Activated naive CD4-positive, alpha-beta T cell (primary cell): ENCODE measurements at regions not wholly inside any gene's neighbourhood (a gene's known extent, or its start where the extent isn't known, plus 50 kb on each side); places are given as distances from the start of the nearest gene placed in this dataset.

Source experiments
- DNase-seq, 4 experiments: peaks; one replicate each; lab custom pipeline; 2025; lab: John Stamatoyannopoulos, UW

GRCh38 chr17:79192503-79193351 lies 118.1 kb downstream of the ENGASE start:
- DNase-seq, result no peak

GRCh38 chr17:79191270-79191934 lies 116.8 kb downstream of the ENGASE start:
- no peak for DNase-seq

GRCh38 chr17:79189305-79189704 lies 114.7 kb downstream of the ENGASE start:
- DNase-seq, result no peak

- no peak for DNase-seq
Observed at GRCh38 chr17:79188685-79189084, 114.1 kb downstream of the ENGASE start.

GRCh38 chr17:79188048-79188447 lies 113.4 kb downstream of the ENGASE start:
- DNase-seq, result no peak

GRCh38 chr17:79187186-79187585 lies 112.6 kb downstream of the ENGASE start:
- no peak for DNase-seq

- no peak for DNase-seq
Observed at GRCh38 chr17:79186406-79186805, 111.8 kb downstream of the ENGASE start.

GRCh38 chr17:79185671-79186070 lies 111.0 kb downstream of the ENGASE start:
- no peak for DNase-seq

- no peak for DNase-seq
Observed at GRCh38 chr17:79184219-79184618, 109.6 kb downstream of the ENGASE start.

- DNase-seq, result no peak
Observed at GRCh38 chr17:79183293-79184158, 108.9 kb downstream of the ENGASE start.

- no peak for DNase-seq
Observed at GRCh38 chr17:79183043-79183292, 108.3 kb downstream of the ENGASE start.

- DNase-seq, result no peak
Observed at GRCh38 chr17:79182176-79183042, 107.8 kb downstream of the ENGASE start.

- no peak for DNase-seq
Observed at GRCh38 chr17:79180358-79181005, 105.9 kb downstream of the ENGASE start.

GRCh38 chr17:79179334-79179733 lies 104.7 kb downstream of the ENGASE start:
- DNase-seq, result no peak

- no peak for DNase-seq
Observed at GRCh38 chr17:79177877-79178276, 103.3 kb downstream of the ENGASE start.

- DNase-seq, result no peak
Observed at GRCh38 chr17:79176792-79177601, 102.4 kb downstream of the ENGASE start.

- no peak for DNase-seq
Observed at GRCh38 chr17:79174905-79175856, 100.6 kb downstream of the ENGASE start.

- DNase-seq, result no peak
Observed at GRCh38 chr17:79174193-79174765, 99.7 kb downstream of the ENGASE start.

- no peak for DNase-seq
Observed at GRCh38 chr17:79171188-79171587, 96.6 kb downstream of the ENGASE start.
